ENCODE measurements at regions not wholly inside any gene's neighbourhood (a gene's known extent, or its start where the extent isn't known, plus 50 kb on each side); places are given as distances from the start of the nearest gene placed in this dataset.

GRCh38 chr10:28840971-28841370 lies 163.7 kb downstream of the BAMBI start:
- no peak for TF ChIP-seq CTCF (IDR thresholded peaks at IDR 0.05; ENCODE audit: low read depth, low read length, missing control alignments)
- no peak for DNase-seq (ENCODE audit: low read depth)
- no peak overlapping the region for H3K4me3 ChIP-seq (ENCODE audit: low read depth, low read length)

GRCh38 chr10:28841625-28842024 lies 164.3 kb downstream of the BAMBI start:
- no peak for DNase-seq (ENCODE audit: low read depth)
- no peak for TF ChIP-seq CTCF (IDR thresholded peaks at IDR 0.05; ENCODE audit: low read depth, low read length, missing control alignments)
- H3K4me3 ChIP-seq (ENCODE audit: low read depth, low read length), result no peak overlapping the region

GRCh38 chr10:28842321-28842720 lies 165.0 kb downstream of the BAMBI start:
- no peak overlapping the region for H3K4me3 ChIP-seq (ENCODE audit: low read depth, low read length)
- DNase-seq (ENCODE audit: low read depth), result no peak
- TF ChIP-seq CTCF (IDR thresholded peaks at IDR 0.05; ENCODE audit: low read depth, low read length, missing control alignments), result no peak

- no peak for DNase-seq (ENCODE audit: low read depth)
- TF ChIP-seq CTCF (IDR thresholded peaks at IDR 0.05; ENCODE audit: low read depth, low read length, missing control alignments), result no peak
- no peak overlapping the region for H3K4me3 ChIP-seq (ENCODE audit: low read depth, low read length)
These were observed 167.8 kb downstream of the BAMBI start for GRCh38 chr10:28845009-28845682.

- no peak for TF ChIP-seq CTCF (IDR thresholded peaks at IDR 0.05; ENCODE audit: low read depth, low read length, missing control alignments)
- no peak overlapping the region for H3K4me3 ChIP-seq (ENCODE audit: low read depth, low read length)
- DNase-seq (ENCODE audit: low read depth), result no peak
These were observed 172.0 kb downstream of the BAMBI start for GRCh38 chr10:28849309-28849708.

- no peak for TF ChIP-seq CTCF (IDR thresholded peaks at IDR 0.05; ENCODE audit: low read depth, low read length, missing control alignments)
- no peak overlapping the region for H3K4me3 ChIP-seq (ENCODE audit: low read depth, low read length)
- DNase-seq (ENCODE audit: low read depth), result no peak
These were observed 172.5 kb downstream of the BAMBI start for GRCh38 chr10:28849821-28850220.

GRCh38 chr10:28850784-28851183 lies 173.5 kb downstream of the BAMBI start:
- TF ChIP-seq CTCF (IDR thresholded peaks at IDR 0.05; ENCODE audit: low read depth, low read length, missing control alignments), result no peak
- no peak overlapping the region for H3K4me3 ChIP-seq (ENCODE audit: low read depth, low read length)
- DNase-seq (ENCODE audit: low read depth), result no peak
